PC-3 (cell line): ENCODE measurements at regions not wholly inside any gene's neighbourhood (a gene's known extent, or its start where the extent isn't known, plus 50 kb on each side); places are given as distances from the start of the nearest gene placed in this dataset.
A peak's percentile ranks its signal among the peaks of the same experiment; 100 is the strongest.

Experiments used
- ATAC-seq: fragments of 200-7000 bp; cut with Tn5 transposase; 2 replicates; pipeline ENCODE4 v1.9.1; 2020; ENCODE audit warnings: mild to moderate bottlenecking, moderate library complexity
- BruUV-seq: library from RNA; stranded (reverse); fragments of 400-500 nt; replicated peaks from 2 replicates; lab custom pipeline; 2021; lab: Mats Ljungman, UMichigan
- CTCF ChIA-PET: fragments of 300-600 bp; sonication (Branson Sonifier 250); formaldehyde crosslinking; loops from one replicate; lab custom pipeline; 2022; ENCODE audit warnings: antibody characterized with exemption; lab: Charles Lee
- POLR2A ChIA-PET: fragments of 300-600 bp; sonication (Branson Sonifier 250); formaldehyde crosslinking; loops from one replicate; lab custom pipeline; 2022; ENCODE audit warnings: antibody characterized with exemption; ENCODE audit not compliant: unreplicated experiment; lab: Charles Lee
- DNase-seq: peaks from one replicate; pipeline ENCODE4 v3.0.0-alpha.2; 2015
- H2AFZ ChIP-seq: fragments of 300-600 bp; sonication (generic); 2 replicates; pipeline ENCODE4 v1.6.0; 2016; ENCODE audit warnings: antibody characterized with exemption, low read length
- H3F3A ChIP-seq: fragments of 300-600 bp; sonication (generic); one replicate; pipeline ENCODE4 v1.6.0; 2017; ENCODE audit warnings: antibody characterized with exemption, low read length, control low read depth, mild to moderate bottlenecking; ENCODE audit not compliant: unreplicated experiment
- H3K27ac ChIP-seq: fragments of 300-600 bp; sonication (generic); 2 replicates; pipeline ENCODE4 v1.5.1; 2016; ENCODE audit warnings: mild to moderate bottlenecking, low read length
- H3K27me3 ChIP-seq: fragments of 300-600 bp; sonication (generic); 2 replicates; pipeline ENCODE4 v1.6.1; 2016; ENCODE audit warnings: low read length, mixed read lengths
- H3K36me3 ChIP-seq: fragments of 300-600 bp; sonication (generic); 2 replicates; pipeline ENCODE4 v1.6.1; 2016; ENCODE audit warnings: low read depth, mixed run types, low read length, mixed read lengths
- H3K4me1 ChIP-seq: fragments of 300-600 bp; sonication (generic); 2 replicates; pipeline ENCODE4 v1.5.1; 2016; ENCODE audit warnings: low read length; ENCODE audit not compliant: insufficient read depth
- H3K4me2 ChIP-seq: fragments of 300-600 bp; sonication (generic); 2 replicates; pipeline ENCODE4 v1.6.0; 2016; ENCODE audit warnings: low read length
- H3K4me3 ChIP-seq: fragments of 300-600 bp; sonication (generic); 2 replicates; pipeline ENCODE4 v1.5.1; 2016; ENCODE audit warnings: mild to moderate bottlenecking, low read length, mixed read lengths
- H3K79me2 ChIP-seq: fragments of 300-600 bp; sonication (generic); 2 replicates; pipeline ENCODE4 v1.6.1; 2017; ENCODE audit warnings: low read length, mixed read lengths
- H3K9ac ChIP-seq: fragments of 300-600 bp; sonication (generic); 2 replicates; pipeline ENCODE4 v1.6.0; 2016; ENCODE audit warnings: mild to moderate bottlenecking, low read length
- H3K9me2 ChIP-seq: fragments of 300-600 bp; sonication (generic); replicated peaks from 2 replicates; pipeline ENCODE4 v1.6.1; 2016; ENCODE audit warnings: mixed run types, low read length, mixed read lengths
- H3K9me3 ChIP-seq: fragments of 300-600 bp; sonication (generic); 2 replicates; pipeline ENCODE4 v1.6.1; 2016; ENCODE audit warnings: low read length, mixed read lengths
- H4K20me1 ChIP-seq: fragments of 300-600 bp; sonication (generic); 2 replicates; pipeline ENCODE4 v1.6.1; 2016; ENCODE audit warnings: low read length, mixed read lengths
- EZH2 ChIP-seq: fragments of 300-600 bp; sonication (generic); IDR thresholded peaks from one replicate; pipeline ENCODE4 v1.6.1; 2017; ENCODE audit warnings: antibody characterized with exemption, mild to moderate bottlenecking, low read length; ENCODE audit not compliant: unreplicated experiment
- EZH2phosphoT487 ChIP-seq: fragments of 300-600 bp; sonication (generic); IDR thresholded peaks from 2 replicates; pipeline ENCODE4 v1.6.1; 2018; ENCODE audit warnings: mild to moderate bottlenecking, antibody characterized with exemption, low read length, borderline replicate concordance
- intact Hi-C: fragments of 100-400 bp; cut with micrococcal nuclease; formaldehyde crosslinking; loops from 2 replicates; pipeline ENCODE4 v1.9.0; 2023
- TF ChIP-seq, protein P1 (sequence below): fragments of 300-600 bp; sonication (generic); conservative IDR thresholded peaks from 2 replicates; pipeline ENCODE4 v1.5.1; 2017; ENCODE audit warnings: antibody characterized with exemption, low read depth, mild to moderate bottlenecking, low read length

DNA sequence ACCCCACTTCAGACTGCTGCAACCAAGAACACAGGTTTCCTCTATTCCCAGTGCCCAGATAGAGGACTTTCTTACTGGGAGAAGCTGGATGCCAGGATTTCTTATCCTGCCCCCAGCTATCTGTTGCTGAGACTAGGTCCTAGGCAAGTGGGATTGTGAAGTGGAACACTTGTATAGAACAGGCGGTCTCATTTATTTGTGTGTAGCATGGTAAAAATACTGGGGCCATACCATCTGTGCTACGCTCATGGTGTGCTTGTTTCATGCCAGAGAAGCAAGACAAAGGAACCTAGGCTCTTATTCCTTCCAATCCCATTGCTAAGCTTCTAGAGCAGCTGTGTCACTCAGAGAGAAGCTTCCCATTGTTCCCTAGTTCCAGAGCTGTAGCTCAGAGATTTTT, 191.5 kb upstream of the EPHA6 start:
- no peak overlapping the region for H2AFZ ChIP-seq
- H3F3A ChIP-seq: no peaks in the 10 kb centered on the region
- H3K27ac ChIP-seq: no peak overlapping the region
- TF ChIP-seq EZH2: no peak
- TF ChIP-seq EZH2phosphoT487: no peak
- TF ChIP-seq, protein P1, sequence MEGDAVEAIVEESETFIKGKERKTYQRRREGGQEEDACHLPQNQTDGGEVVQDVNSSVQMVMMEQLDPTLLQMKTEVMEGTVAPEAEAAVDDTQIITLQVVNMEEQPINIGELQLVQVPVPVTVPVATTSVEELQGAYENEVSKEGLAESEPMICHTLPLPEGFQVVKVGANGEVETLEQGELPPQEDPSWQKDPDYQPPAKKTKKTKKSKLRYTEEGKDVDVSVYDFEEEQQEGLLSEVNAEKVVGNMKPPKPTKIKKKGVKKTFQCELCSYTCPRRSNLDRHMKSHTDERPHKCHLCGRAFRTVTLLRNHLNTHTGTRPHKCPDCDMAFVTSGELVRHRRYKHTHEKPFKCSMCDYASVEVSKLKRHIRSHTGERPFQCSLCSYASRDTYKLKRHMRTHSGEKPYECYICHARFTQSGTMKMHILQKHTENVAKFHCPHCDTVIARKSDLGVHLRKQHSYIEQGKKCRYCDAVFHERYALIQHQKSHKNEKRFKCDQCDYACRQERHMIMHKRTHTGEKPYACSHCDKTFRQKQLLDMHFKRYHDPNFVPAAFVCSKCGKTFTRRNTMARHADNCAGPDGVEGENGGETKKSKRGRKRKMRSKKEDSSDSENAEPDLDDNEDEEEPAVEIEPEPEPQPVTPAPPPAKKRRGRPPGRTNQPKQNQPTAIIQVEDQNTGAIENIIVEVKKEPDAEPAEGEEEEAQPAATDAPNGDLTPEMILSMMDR: no peak
- no peak overlapping the region for H3K4me3 ChIP-seq
- H4K20me1 ChIP-seq: no peaks in the 10 kb centered on the region
- H3K27me3 ChIP-seq: no peaks in the 10 kb centered on the region
- no peak overlapping the region for H3K9ac ChIP-seq
- H3K9me3 ChIP-seq: no peaks in the 10 kb centered on the region
- DNase-seq: no peak
- ChIA-PET CTCF (no interaction called here), POLR2A (no interaction called here)
- BruUV-seq: no TSS peak
- intact Hi-C loops: no loop called here
- ATAC-seq: no peak
- no peak overlapping the region for H3K4me2 ChIP-seq
- no peaks in the 10 kb centered on the region for H3K9me2 ChIP-seq
- H3K4me1 ChIP-seq: peaks cover 5% of the 10 kb centered on the region; the same call in 1 of the 2 replicates
- no peaks in the 10 kb centered on the region for H3K79me2 ChIP-seq
- no peaks in the 10 kb centered on the region for H3K36me3 ChIP-seq

DNA sequence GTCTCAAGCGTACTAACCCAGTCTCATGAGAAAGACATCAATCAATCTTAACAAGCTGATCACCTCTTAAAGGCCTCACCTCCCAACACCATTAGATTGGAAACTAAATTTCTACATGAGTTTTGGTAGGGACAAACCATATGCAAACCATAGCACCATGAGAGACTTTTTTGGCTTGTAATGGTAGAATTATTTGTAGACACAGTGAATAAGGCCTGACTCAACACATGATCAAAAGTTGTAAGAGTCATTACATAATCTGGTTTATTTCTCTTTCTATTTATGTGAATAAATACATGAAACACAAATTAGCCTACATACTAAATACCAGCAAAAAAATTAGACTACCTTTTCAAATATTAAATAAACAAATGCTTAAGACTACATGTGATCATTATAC, 183.3 kb upstream of the EPHA6 start:
- ChIA-PET CTCF (no interaction called here), POLR2A (interaction anchor here (0.6 kb wide), 1 partner anchor 617 kb away, joined by 5 read pairs; no protein-coding TSS in a partner anchor)
- Histone ChIP-seq H3K27ac (no peak overlapping the region), H2AFZ (no peak overlapping the region), H3K9me2 (no peaks in the 10 kb centered on the region), H3K4me3 (no peak overlapping the region), H3K4me2 (no peak overlapping the region), H3K27me3 (no peaks in the 10 kb centered on the region), H3K4me1 (peaks cover 14% of the 10 kb centered on the region), H3F3A (no peaks in the 10 kb centered on the region), H4K20me1 (no peaks in the 10 kb centered on the region), H3K36me3 (no peaks in the 10 kb centered on the region), H3K9me3 (no peaks in the 10 kb centered on the region), H3K9ac (no peak overlapping the region), H3K79me2 (no peaks in the 10 kb centered on the region)
- BruUV-seq: no TSS peak
- intact Hi-C loops: loop anchor here (10.0 kb wide), 1 partner anchor 184 kb away; the partner anchor contains the start of gene EPHA6
- peak; percentile 56 for DNase-seq
- TF ChIP-seq EZH2phosphoT487 (no peak), EZH2 (no peak)
- TF ChIP-seq, protein P1: no peak
- peak; percentile 86 for ATAC-seq

DNA sequence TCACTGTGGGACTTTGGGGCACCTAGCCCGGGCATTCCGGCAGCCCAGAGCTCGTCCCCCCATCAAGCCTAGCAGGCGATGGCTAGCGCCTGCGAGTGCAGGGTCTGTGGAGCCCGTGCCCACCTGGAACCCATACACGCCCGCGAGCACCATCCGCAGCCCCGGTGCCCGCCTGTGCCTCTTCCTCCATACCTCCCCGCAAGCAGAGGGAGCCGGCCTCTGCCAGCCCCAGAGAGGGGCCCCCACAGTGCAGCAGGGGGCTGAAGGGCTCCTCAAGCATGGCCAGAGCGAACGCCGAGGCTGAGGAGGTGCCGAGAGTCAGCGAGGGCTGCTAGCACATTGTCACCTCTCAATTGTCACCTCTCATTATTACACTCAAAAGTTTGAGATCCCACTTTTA, 167.8 kb upstream of the EPHA6 start:
- Histone ChIP-seq H3K79me2 (no peaks in the 10 kb centered on the region), H3K9me3 (no peaks in the 10 kb centered on the region), H4K20me1 (no peaks in the 10 kb centered on the region), H3K27me3 (no peaks in the 10 kb centered on the region), H3K9ac (no peak overlapping the region), H3K27ac (no peak overlapping the region), H3K9me2 (no peaks in the 10 kb centered on the region), H3K4me3 (no peak overlapping the region), H2AFZ (no peak overlapping the region), H3F3A (no peaks in the 10 kb centered on the region), H3K4me1 (no peaks in the 10 kb centered on the region), H3K4me2 (no peak overlapping the region), H3K36me3 (no peaks in the 10 kb centered on the region)
- ChIA-PET CTCF (no interaction called here), POLR2A (no interaction called here)
- TF ChIP-seq EZH2 (no peak), EZH2phosphoT487 (no peak)
- TF ChIP-seq, protein P1: no peak
- intact Hi-C loops: loop anchor here (5.0 kb wide), 1 partner anchor 36 kb away; no protein-coding TSS in a partner anchor
- ATAC-seq (no peak), DNase-seq (no peak)
- BruUV-seq: no TSS peak
